ENCODE measurements at regions not wholly inside any gene's neighbourhood (a gene's known extent, or its start where the extent isn't known, plus 50 kb on each side); places are given as distances from the start of the nearest gene placed in this dataset.
"Not testable (repeated sequence)": the region's sequence is repeated elsewhere in the genome, so short reads cannot be mapped to it uniquely, and the experiment has no call there.

GRCh38 chr4:153099391-153100140 is 104.7 kb upstream of the TRIM2 start:
- no peak for DNase-seq (ENCODE audit: low read depth)

DNA sequence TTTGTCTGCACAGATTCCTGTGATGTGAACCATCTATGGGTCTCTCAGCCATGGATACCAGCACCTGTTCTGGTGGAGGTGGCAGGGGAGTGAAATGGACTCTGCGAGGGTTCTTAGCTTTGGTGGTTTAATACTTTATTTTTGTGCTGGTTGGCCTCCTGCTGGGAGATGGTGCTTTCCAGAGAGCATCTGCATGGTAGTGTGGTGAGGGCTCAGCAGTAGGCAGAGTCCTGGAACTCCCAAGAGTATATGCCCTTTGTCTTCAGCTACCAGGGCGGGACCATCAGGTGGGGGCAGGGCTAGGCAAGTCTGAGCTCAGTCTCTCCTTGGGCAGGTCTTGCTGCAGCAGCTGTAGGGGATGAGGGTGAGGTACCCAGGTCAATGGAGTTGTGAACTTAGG is 97.5 kb upstream of the TRIM2 start:
- not testable (repeated sequence) for DNase-seq (ENCODE audit: low read depth)

GRCh38 chr4:153107246-153107645 is 97.0 kb upstream of the TRIM2 start:
- DNase-seq (ENCODE audit: low read depth), result no peak

GRCh38 chr4:153109296-153109849 is 94.9 kb upstream of the TRIM2 start:
- DNase-seq (ENCODE audit: low read depth), result no peak

DNA sequence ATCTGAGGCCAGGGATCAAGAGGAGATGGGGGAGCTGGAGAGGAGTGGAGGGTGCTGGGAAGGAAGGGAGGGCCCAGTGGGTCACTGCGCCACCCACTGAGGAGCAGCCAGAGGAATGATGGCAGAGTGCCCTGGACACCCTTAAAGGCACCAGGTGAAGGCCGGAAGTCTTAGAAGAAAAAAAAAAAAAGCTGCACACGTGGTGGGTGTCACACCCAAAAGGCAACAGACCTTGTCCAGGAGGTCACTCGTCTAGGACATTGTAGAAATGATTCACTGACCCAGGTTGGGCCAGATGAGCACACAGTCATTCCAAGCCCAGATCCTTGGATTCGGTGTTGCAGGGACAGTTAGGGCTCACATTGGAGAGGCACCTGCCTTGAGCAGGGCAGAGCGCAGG is 93.5 kb upstream of the TRIM2 start:
- DNase-seq (ENCODE audit: low read depth), result no peak

GRCh38 chr4:153111426-153112040 is 92.7 kb upstream of the TRIM2 start:
- no peak for DNase-seq (ENCODE audit: low read depth)

GRCh38 chr4:153112041-153112441 is 92.2 kb upstream of the TRIM2 start:
- DNase-seq (ENCODE audit: low read depth), result no peak

- DNase-seq (ENCODE audit: low read depth), result peak; percentile 83
Observed at GRCh38 chr4:153113061-153113837, 91.0 kb upstream of the TRIM2 start.

GRCh38 chr4:153113838-153114105 is 90.5 kb upstream of the TRIM2 start:
- DNase-seq (ENCODE audit: low read depth), result no peak

- peak; percentile 89 for DNase-seq (ENCODE audit: low read depth)
Observed at GRCh38 chr4:153114771-153115321, 89.4 kb upstream of the TRIM2 start.

DNA sequence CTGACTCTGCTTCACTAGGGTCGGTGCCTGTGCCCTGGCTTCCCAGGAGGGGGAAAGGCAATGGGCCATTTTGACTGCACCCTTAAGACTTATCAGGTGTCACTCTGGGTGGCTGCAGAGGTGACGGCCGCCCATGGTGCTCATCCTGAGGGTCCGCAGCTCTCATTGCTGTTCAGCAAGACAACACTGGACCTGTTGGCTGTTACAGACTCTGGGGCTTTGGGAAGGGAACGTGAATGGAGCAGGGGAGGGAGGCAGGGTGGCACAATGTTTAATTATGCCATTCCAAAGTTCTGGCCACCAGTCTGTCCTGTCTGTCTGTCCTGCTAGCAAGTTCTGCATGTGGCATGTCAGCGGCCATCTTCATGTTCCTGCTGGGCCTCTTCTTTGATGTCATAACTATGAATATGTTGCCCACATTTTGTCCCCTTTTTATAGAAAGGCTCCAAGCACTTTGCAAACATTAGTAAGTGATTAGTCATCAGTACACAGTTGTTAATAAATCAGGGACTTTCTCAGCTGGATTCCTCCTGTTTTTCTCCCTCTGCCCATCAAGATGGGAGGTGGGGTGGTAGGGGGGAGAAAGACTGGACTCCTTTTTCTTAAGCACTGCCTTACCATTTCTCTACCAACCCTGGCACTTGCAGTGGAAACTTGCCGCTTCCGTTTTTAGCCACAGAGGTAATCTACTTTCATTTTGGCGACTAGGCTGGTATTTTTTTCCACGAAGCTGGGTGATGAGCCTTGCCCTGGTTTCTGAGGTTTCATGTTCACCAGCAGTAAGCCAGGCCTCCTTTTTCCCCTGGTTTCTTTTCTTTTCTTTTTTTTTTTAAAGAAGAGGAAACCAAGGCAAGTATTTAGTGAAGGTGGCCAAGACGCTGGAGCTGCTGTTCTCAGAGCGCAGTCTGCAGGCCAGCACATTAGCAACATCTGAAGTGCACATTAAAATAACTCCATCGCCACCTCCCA is 88.6 kb upstream of the TRIM2 start:
- DNase-seq (ENCODE audit: low read depth), result peak; percentile 84

DNA sequence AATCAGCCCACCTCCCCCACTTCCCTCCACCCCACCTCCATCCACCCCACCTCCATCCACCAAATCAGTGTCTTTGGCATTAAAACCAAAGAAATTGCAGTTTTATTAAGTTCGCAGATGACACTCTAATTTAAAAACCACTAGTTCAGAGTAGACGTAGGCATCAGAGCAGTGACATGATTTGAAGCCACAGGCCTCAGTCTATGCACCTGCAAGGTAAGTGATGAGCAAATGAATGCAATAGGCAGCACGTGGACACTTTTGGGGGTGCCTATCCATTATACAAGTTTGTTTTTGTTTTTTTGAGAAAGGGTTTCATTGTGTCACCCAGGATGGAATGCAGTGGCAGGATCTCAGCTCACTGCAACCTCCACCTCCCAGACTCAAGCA is 88.0 kb upstream of the TRIM2 start:
- DNase-seq (ENCODE audit: low read depth), result no peak

DNA sequence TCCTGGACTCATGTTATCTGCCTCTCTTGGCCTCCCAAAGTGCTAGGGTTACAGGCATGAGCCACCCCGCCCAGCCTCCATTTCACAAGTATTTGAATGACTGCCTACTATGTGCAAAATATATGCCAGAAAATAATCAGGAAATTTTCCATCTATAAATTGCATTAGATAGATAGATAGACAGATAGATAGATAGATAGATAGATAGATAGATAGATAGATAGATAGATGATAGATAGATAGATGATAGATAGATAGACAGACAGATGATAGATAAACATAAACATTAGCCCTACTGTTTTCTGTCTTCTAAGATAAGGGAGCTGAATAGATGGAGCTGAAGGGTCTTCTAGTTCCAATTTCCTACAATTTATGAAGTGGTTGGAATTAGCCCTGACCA is 87.4 kb upstream of the TRIM2 start:
- no peak for DNase-seq (ENCODE audit: low read depth)

DNA sequence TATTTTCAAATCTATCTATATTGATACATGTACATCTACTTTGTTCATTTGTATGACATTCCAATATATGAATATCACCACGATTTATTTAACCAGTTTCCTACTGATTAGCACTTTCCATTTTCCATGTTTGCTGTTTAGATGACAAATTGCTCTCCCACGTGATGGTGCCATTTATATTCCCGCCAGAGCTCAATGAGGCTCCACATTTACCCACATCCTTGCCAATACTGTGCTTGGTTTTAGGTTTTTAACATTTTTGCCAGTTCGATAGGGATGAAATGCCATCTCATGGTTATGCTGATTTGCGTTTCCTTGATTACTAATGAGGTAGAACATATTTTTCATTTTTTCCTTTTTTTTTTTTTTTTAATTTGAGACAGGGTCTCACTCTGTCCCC is 86.7 kb upstream of the TRIM2 start:
- DNase-seq (ENCODE audit: low read depth), result no peak

GRCh38 chr4:153119626-153120025 is 84.6 kb upstream of the TRIM2 start:
- no peak for DNase-seq (ENCODE audit: low read depth)

- no peak for DNase-seq (ENCODE audit: low read depth)
Observed at GRCh38 chr4:153120235-153120634, 84.0 kb upstream of the TRIM2 start.

DNA sequence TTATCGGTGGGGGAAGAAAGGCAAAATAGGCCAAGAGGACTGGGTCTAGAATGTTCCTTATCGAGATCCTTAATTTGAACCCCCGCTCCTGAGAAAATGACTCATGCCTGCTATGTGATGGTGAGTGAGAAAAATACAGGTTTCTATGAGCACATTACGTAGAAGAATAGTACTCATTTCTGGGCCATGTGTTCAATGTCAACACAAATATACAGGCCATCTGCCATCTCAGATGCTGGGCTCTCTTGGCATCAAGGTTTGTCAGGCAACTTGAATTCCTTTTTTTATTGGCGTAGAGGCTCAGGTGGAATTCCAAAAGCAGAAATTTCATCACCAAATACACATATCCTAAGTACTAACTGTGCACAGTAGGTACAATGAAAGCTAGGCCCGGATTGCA is 81.4 kb upstream of the TRIM2 start:
- DNase-seq (ENCODE audit: low read depth), result no peak

- DNase-seq (ENCODE audit: low read depth), result no peak
Observed at GRCh38 chr4:153126137-153126536, 78.1 kb upstream of the TRIM2 start.

DNA sequence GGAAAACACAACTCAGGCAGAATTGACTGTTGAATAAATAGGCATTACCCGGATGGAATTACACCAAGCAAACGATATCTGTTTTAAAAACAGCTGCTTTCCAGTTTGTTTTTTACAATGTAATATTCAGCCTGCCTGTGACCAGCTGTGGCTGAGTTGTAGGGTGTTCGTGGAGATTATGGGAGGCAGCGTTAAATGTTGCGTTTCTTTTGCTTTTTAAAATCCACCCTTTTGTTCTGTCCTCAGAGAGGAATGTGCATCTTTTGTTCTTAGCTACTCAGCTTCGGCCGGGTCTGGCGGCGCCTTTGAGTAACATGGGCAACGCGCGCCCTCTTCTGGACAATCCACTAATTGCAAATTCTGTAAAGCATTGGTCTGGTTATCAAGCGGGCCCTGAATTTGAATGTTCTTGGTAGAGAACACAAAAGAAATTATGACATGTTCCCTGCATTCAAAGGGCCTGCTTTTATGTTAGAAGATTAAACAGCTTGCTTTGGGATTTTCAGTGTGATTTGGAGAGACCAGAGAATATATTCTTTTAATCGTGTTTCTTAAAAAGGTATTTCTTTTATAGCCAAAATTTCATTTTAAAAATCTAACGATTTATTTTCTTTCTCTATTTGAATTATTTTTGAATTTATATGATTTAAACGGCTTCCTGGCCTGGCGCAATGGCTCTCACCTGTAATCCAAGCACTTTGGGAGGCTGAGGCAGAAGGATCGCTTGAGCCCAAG is 76.3 kb upstream of the TRIM2 start:
- DNase-seq (ENCODE audit: low read depth), result peak; percentile 72

DNA sequence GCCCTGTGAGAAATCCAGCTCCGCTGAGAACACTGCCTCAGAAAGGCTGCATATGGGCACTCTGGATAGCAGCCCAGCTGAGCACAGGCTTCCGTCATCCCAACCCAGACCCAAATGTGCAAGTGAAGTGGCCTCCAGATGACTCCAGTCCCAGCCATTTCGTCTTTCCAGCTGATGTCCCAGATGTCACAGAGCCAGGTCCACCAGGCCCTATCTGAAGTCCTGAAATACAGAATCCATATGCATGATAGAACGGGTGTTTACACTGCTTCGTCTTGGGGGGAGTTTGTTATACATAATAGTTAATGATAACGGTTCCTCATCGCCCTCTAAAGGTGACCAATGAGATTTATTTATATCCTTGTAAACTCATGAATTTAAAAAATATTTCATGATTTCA is 72.6 kb upstream of the TRIM2 start:
- DNase-seq (ENCODE audit: low read depth), result no peak

DNA sequence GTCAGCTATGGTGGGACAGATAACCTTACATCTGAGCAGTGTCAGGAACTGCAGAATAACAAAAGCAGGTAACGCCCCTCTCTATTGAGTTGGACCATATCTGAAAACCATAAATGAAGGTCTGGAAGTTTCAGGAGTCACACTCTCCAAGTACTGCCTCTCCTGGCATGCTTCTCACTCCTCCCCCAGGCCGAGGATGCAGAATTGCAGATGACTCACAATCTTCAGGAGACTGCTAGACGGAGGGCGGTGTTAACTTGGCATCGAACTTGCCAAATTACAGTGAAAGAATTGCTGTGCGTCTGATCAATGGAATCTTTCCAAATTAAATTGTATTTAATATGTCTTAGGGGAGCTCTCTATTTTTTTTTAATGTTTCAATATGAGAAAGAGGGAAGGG is 67.1 kb upstream of the TRIM2 start:
- peak; percentile 74 for DNase-seq (ENCODE audit: low read depth)

Data from RPMI7951 (cell line).